Stimulated activated CD4-positive, alpha-beta T cell treated with anti-CD3 and anti-CD28 coated beads, Interleukin-15, amount 100 ng/mL, for 48 hours (primary cell): ENCODE measurements at regions not wholly inside any gene's neighbourhood (a gene's known extent, or its start where the extent isn't known, plus 50 kb on each side); places are given as distances from the start of the nearest gene placed in this dataset.
"Not testable (repeated sequence)": the region's sequence is repeated elsewhere in the genome, so short reads cannot be mapped to it uniquely, and the experiment has no call there.

Experiments
- DNase-seq, 2 donors: peaks; one replicate each; pipeline ENCODE4 v3.0.0-alpha.2; 2020; ENCODE audit warnings: low read depth in 2 of 2

DNA sequence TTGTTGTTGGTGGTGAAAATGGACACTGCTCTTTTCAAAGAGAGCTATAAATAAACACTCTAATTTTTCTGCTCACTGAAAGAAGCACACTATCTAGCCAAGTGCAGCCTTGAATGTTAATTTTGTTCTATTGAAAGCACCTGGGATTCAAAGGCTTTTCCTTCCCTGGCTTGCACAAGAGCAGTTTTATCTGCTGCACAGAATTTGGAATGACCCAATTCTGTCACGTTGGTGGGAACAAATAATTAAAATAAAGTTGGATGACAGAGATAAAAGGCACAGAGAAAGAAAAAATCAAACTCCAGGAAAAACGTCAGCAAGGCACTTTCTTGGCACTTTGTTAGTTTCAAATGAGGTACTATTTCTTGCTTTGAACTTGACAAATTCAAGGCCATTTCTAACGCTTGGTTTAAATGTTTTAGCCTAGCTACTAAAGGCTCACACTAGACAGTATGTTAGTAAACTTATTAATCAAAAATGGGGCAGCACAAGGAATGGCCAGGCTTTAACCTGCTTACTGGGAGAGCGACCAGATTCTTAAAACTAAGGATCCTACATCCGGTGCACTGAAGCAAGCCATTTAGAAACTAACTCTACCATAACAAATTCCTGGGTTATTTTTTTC, 145.5 kb upstream of the ARG1 start:
- no peak for DNase-seq

DNA sequence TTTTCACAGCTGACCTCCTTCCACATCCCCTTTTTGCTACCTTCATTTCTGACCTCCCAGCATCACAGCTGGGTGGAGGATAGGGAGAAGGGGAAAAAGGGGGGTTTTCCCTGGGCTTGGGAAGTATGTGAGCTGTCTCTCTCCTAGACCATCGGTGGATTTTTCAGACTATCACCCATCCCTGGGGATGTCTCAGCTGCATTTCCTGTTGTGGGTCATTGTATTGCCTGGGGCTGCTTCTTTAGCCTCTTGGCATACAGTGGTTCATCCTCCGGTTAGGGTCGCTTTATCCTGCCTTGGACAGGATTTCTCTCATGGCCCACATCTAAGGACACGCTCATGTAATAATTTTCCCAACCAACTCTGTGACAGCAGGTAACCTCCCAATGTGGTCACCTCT, 142.5 kb upstream of the ARG1 start:
- no peak for DNase-seq

DNA sequence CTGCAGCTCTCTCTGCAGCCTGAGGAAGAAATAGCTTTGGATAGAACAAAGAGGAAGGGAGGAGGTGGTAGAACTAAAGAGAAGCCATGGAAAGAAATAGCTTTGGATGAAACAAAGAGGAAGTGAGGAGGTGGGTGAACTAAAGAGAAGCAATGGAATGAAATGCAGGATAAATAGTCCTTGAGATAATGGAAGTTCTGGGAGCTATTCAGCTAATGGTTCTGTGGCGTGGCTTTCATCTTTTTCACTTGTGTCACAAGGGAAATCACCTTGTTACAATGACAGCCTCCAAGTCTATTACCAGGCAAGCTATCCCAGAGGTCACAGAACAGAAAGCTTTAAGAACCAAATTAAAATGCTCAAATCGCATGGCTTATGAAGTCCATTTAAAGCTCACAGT, 141.3 kb upstream of the ARG1 start:
- DNase-seq = no peak

DNA sequence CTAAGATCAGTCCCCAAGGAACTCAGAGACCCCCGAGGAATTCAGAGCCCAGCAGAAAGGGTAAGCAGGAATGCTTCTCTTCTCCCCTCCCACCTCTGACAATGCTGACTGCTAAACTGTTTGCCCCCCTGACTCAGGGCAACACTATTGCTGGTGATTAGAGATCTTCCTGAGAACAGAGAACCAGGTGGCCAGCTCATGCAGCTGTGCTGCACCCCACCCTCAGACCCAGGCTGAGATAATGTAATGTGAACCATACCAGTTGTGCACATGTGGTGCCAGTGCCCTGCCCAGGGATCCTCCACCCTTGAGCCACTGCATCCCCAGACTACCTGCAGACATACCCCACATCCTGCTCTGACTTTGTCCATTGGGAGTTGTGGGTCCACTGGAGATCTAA, 139.1 kb upstream of the ARG1 start:
- DNase-seq = no peak

DNA sequence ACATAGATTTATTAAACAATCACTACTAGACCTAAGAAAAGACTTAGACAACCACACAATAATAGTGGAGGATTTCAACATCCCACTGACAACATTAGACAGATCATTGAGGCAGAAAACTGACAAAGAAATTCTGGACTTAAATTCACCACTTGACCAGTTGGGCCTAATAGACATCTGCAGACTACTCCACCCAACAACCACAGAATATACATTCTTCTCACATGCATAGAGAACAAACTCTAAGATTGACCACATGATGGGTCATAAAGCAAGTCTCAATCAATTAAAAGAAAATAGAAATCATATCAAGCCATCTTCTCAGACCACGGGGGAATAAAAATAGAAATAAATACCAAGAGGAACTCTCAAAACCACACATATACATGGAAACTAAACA, 136.7 kb upstream of the ARG1 start:
- no peak for DNase-seq

- no peak for DNase-seq
Observed at GRCh38 chr6:131443014-131443413, 130.0 kb upstream of the ARG1 start.

DNA sequence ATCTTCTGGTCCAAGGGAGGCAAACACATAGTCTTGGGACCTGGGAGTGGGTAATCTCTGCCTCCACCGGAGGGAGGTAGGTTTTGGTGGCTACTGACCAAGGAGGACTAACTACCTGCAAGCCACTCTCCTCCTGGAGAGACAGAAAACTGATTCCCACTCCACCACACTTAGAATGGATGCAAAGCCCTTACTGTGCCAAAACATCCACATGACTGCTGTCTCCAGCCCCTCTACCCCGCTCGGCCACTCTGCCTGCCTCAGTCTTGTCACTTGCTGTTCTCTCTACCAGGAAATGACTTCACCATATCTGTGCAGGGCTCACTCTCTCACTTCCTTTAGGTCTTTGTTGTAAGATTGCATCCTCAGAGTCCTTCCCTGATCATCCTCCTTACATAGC, 129.5 kb upstream of the ARG1 start:
- DNase-seq = peak in 1 of 2 donors; percentile 33

DNA sequence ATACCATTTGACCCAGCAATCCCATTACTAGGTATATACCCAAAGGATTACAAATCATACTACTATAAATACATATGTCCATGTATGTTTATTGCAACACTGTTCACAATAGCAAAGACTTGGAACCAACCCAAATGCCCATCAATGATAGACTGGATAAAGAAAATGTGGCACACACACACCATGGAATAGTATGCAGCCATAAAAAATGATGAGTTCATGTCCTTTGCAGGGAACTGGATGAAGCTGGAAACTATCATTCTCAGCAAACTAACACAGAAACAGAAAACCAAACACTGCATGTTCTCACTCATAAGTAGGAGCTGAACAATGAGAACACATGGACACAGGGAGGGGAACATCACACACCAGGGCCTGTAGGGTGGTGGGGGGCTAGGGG, 127.7 kb upstream of the ARG1 start:
- DNase-seq = not testable (repeated sequence)

- no peak for DNase-seq
Observed at GRCh38 chr6:131450861-131451260, 122.2 kb upstream of the ARG1 start.

GRCh38 chr6:131451321-131452144, 121.5 kb upstream of the ARG1 start:
- DNase-seq = no peak

GRCh38 chr6:131453803-131454202, 119.2 kb upstream of the ARG1 start:
- no peak for DNase-seq

DNA sequence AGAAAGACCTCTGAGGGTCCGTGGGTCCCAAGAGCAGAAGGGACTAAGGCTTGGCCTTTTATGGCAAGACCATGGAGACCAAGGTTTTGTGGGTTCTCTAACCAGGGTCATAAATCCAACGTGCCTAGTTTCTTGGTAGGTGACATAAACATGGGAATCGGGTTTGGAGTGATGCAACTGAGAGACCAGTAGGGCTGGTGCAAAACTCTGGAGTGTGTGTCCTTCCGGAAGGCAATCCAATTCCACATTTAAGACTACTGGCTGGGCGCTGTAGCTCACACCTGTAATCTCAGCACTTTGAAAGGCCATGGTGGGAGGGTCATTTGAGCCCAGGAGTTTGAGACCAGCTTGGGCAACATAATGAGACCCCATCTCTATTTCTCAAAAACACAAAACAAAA, 116.5 kb upstream of the ARG1 start:
- no peak for DNase-seq

GRCh38 chr6:131459005-131459404, 114.0 kb upstream of the ARG1 start:
- no peak for DNase-seq

DNA sequence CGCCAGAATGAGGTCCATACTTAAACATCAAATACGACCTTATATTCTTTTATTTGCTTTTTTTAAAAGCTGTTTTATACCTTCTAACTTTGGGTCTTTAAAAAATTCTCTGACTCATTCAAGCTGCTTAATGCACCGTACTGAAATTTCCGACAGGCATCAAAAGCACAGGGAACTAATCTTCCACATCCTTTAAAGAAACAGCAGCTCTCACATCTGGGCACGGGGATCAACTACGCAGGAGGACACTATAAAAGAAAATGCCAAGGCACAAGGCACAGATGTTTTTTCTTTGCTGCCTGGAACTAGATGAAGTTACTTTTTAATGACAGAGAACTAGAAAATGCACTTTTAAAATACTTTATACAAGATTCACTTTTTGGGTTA, 112.4 kb upstream of the ARG1 start:
- DNase-seq = no peak

DNA sequence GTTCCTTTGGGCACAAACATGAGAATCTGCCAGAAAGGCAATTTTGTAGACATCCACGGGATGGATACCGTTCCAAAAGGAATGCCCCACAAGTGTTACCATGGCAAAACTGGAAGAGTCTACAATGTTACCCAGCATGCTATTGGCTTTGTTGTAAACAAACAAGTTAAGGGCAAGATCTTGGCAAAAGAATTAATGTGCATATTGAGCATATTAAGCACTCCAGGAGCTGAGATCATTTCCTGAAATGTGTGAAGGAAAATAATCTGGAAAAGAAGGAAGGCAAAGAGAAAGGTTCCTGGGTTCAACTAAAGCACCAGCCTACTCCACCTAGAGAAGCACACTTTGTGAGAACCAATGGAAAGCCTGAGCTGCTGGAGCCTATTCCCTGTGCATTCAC, 103.9 kb upstream of the ARG1 start:
- DNase-seq = no peak

- DNase-seq = no peak
Observed at GRCh38 chr6:131470534-131470933, 102.5 kb upstream of the ARG1 start.

- DNase-seq = no peak
Observed at GRCh38 chr6:131471331-131471730, 101.7 kb upstream of the ARG1 start.

DNA sequence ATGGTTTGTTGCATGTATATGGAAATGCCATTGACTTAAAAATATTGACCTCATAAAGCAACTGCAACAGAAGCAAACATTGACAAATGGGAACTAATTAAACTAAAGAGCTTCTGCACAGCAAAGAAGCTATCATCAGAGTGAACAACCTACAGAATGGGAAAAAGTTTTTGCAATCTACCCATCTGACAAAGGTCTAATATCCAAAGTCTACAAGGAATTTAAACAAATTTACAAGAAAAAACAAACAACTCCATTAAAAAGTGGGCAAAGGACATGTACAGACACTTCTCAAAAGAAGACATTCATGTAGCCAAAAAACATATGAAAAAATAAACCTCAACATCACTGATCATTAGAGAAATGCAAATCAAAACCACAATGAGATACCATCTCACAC, 99.7 kb upstream of the ARG1 start:
- DNase-seq = not testable (repeated sequence)

DNA sequence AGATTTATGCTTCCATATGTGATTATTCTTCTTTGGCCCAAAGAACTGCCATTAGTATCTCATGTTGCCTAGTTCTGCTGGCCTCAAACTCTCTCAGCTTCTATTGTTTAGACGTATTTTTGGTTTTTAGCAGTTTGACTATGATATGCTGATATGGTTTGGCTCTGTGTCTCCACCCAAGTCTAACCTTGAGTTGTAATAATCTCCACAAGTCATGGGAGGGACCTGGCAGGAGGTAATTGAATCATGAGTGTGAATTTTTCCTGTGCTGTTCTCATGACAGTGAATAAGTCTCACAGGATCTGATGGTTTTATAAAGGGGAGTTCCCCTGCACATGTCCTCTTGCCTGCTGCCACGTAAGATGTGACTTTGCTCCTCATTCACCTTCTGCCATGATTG, 96.7 kb upstream of the ARG1 start:
- DNase-seq = no peak

- DNase-seq = not testable (repeated sequence)
Observed at GRCh38 chr6:131478740-131479211, 94.2 kb upstream of the ARG1 start.

- DNase-seq = no peak
Observed at GRCh38 chr6:131486608-131487007, 86.4 kb upstream of the ARG1 start.

DNA sequence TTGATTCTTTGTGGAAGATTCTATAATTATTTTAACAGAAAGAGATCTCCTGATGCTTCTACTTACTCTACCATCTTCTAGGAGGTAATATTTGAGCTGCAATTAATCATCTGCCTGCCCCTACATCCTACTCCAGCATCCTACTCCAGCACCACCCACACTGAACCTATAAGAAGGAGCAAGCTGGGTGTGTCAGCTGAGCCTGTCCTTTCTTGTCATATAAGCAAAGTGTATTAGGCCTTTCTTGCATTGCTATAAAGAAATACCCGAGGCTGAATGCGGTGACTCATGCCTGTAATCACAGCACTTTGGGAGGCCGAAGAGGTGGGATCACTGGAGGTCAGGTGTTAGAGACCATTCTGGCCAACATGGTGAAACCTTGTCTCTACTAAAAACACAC, 84.2 kb upstream of the ARG1 start:
- DNase-seq = no peak

DNA sequence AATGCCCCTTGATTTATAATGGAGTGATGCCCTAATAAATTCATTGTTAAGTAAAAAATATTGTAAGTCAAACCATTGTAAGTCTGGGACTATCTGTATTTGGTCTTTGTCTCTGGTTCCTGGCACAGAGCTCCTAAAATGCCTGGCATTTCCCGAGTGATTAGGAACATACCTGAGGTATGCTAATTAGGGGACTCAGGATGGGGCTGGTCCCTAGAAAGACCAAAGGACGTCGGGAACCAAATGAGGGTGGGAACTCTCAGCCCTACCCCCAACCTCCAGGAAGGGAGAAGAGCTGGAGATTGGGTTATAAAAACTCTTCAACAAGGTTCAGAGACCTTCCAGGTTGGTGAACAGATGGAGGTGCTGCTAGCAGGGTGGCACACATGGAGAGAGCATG, 82.6 kb upstream of the ARG1 start:
- DNase-seq = no peak
